PC-9 (cell line): ENCODE measurements at regions not wholly inside any gene's neighbourhood (a gene's known extent, or its start where the extent isn't known, plus 50 kb on each side); places are given as distances from the start of the nearest gene placed in this dataset.

ENCODE experiments used
- BruUV-seq: library from RNA; stranded (reverse); fragments of 400-500 nt; replicated peaks from 2 replicates; lab custom pipeline; 2021; lab: Mats Ljungman, UMichigan
- CTCF ChIA-PET: fragments of 300-600 bp; sonication (Branson Sonifier 250); formaldehyde crosslinking; loops from one replicate; lab custom pipeline; 2022; ENCODE audit warnings: antibody characterized with exemption; lab: Charles Lee
- POLR2A ChIA-PET: fragments of 300-600 bp; sonication (Branson Sonifier 250); formaldehyde crosslinking; loops from one replicate; lab custom pipeline; 2022; ENCODE audit warnings: antibody characterized with exemption; ENCODE audit not compliant: unreplicated experiment; lab: Charles Lee
- DNase-seq, 2 experiments: peaks; one replicate each; pipeline versions ENCODE4 v3.0.0 to v3.0.0-alpha.2; 2015 to 2022; ENCODE audit warnings: mixed read lengths in 1 of 2
- H2AFZ ChIP-seq: fragments of 200-600 bp; sonication (generic); 2 replicates; pipeline ENCODE4 v1.8.1; 2017; ENCODE audit warnings: antibody characterized with exemption
- H3F3A ChIP-seq: fragments of 200-600 bp; sonication (generic); 2 replicates; pipeline ENCODE4 v1.8.1; 2017; ENCODE audit warnings: antibody characterized with exemption, mild to moderate bottlenecking, low read depth; ENCODE audit not compliant: insufficient read depth
- H3K27ac ChIP-seq: fragments of 200-600 bp; sonication (generic); 2 replicates; pipeline ENCODE4 v1.6.1; 2016; ENCODE audit warnings: mixed run types
- H3K27me3 ChIP-seq: fragments of 200-600 bp; sonication (generic); 2 replicates; pipeline ENCODE4 v1.6.1; 2016; ENCODE audit warnings: low read depth, mixed run types; ENCODE audit not compliant: insufficient read depth
- H3K36me3 ChIP-seq: fragments of 200-600 bp; sonication (generic); 2 replicates; pipeline ENCODE4 v1.6.1; 2016; ENCODE audit warnings: low read depth, mixed run types
- H3K4me1 ChIP-seq: fragments of 200-600 bp; sonication (generic); replicated peaks from 2 replicates; pipeline ENCODE4 v1.6.1; 2016; ENCODE audit warnings: mixed run types; ENCODE audit not compliant: insufficient read depth
- H3K4me2 ChIP-seq: fragments of 200-600 bp; sonication (generic); 2 replicates; pipeline ENCODE4 v1.6.1; 2017; ENCODE audit warnings: mixed run types
- H3K4me3 ChIP-seq: fragments of 200-600 bp; sonication (generic); 2 replicates; pipeline ENCODE4 v1.6.1; 2016; ENCODE audit warnings: mixed run types
- H3K79me2 ChIP-seq: fragments of 200-600 bp; sonication (generic); 2 replicates; pipeline ENCODE4 v1.6.1; 2017; ENCODE audit warnings: low read depth, mixed run types
- H3K9me2 ChIP-seq: fragments of 200-600 bp; sonication (generic); 2 replicates; pipeline ENCODE4 v1.8.1; 2017; ENCODE audit warnings: mild to moderate bottlenecking; ENCODE audit not compliant: insufficient read depth
- H3K9me3 ChIP-seq: fragments of 200-600 bp; sonication (generic); 2 replicates; pipeline ENCODE4 v1.8.1; 2016; ENCODE audit warnings: low read depth; ENCODE audit not compliant: insufficient read depth
- H4K20me1 ChIP-seq: fragments of 200-600 bp; sonication (generic); 2 replicates; pipeline ENCODE4 v1.8.1; 2017; ENCODE audit not compliant: insufficient read depth
- EZH2 ChIP-seq: fragments of 200-600 bp; sonication (generic); IDR thresholded peaks from 2 replicates; pipeline ENCODE4 v1.8.0; 2017; ENCODE audit warnings: antibody characterized with exemption, low read depth
- intact Hi-C: fragments of 100-400 bp; cut with micrococcal nuclease; formaldehyde crosslinking; loops from one replicate; pipeline ENCODE4 v1.10.0; 2022; ENCODE audit not compliant: unreplicated experiment
- TF ChIP-seq, protein P1 (sequence below): fragments of 200-600 bp; sonication (generic); conservative IDR thresholded peaks from 2 replicates; pipeline ENCODE4 v1.6.1; 2017; ENCODE audit warnings: mixed run types, antibody characterized with exemption, mild to moderate bottlenecking, moderate library complexity

DNA sequence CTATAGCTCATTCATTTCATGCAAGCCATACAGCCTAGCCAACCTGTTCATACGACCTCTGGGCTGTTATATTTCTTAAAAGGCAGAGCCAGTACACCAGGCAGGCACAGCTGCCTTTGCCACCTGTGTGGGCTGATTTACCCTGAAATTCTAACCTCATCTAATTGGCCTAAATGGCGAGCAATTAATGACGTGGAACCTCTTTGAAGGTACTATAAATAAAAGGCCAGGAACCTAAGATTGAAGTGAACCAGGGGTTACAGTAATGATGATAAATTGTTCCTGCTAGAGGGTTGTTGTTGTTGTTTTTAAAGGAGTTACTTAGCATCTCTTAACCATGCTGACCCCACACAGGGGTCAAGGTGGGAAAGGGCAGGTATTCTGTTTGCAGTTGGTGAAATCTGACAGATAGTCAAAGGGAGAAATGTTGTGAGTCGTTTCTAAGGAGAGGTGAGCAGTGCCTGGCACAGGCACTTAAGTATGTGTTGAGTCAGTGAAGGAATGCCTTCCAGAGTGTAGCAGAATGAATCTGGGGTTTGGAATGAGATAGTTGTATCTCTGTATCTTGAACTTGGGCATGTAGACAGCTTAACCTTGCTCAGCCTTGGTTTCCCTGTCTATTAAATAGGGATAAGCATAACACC is 213.5 kb upstream of the NAV2 start:
- no TSS peak for BruUV-seq

DNA sequence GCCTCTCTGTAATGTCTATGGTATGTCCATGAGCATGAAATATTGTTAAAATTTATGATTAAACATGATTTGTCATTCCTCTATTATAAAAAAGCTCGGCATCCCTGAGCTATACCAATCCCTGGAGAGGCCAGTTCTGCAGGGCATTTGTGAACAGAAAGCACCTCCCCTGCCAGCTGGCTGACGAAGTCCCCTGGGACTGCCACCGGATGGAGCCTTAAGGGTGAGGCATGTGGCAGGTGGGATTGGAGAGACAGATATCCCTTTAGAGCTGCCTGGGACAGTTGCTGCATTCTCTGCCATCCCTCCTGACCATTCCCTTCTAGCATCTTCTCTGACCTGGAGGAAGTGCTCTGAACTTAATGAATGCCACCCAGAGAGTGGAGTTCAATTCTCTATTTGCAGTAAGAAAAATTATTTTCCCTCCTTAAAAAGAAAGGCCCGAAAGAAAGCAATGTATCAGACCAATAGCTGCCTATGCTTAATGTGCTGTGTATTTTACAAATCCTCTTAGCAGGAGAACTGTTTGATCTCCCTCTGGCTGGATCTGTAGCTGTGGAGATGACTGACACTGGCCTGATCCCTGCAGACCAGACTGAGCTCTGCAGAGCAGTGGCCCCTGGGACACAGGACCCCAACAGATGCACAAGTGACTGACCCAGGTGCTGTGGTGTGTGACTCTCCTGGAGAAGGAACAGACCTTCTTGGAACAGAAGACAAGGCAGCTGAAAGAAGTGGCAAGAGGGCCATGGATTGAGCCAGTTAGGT is 219.0 kb upstream of the NAV2 start:
- H3K27me3 ChIP-seq: no peaks in the 10 kb centered on the region
- POLR2A ChIA-PET: no interaction called here

More for the DNA sequence above, 213.5 kb upstream of the NAV2 start:
- intact Hi-C loops: no loop called here
- H3K27ac ChIP-seq: no peak overlapping the region
- ChIA-PET CTCF (no interaction called here), POLR2A (no interaction called here)
- no peak overlapping the region for H2AFZ ChIP-seq
- no peaks in the 10 kb centered on the region for H3K9me3 ChIP-seq
- H3K79me2 ChIP-seq: no peaks in the 10 kb centered on the region
- DNase-seq: peak; percentile 4 to 67
- no peaks in the 10 kb centered on the region; the same call in 1 of the 2 replicates for H4K20me1 ChIP-seq
- no peaks in the 10 kb centered on the region for H3K9me2 ChIP-seq
- H3K4me1 ChIP-seq: peaks cover 8% of the 10 kb centered on the region; the same call in 1 of the 2 replicates
- H3K27me3 ChIP-seq: no peaks in the 10 kb centered on the region
- H3F3A ChIP-seq: no peaks in the 10 kb centered on the region
- TF ChIP-seq, protein P1, sequence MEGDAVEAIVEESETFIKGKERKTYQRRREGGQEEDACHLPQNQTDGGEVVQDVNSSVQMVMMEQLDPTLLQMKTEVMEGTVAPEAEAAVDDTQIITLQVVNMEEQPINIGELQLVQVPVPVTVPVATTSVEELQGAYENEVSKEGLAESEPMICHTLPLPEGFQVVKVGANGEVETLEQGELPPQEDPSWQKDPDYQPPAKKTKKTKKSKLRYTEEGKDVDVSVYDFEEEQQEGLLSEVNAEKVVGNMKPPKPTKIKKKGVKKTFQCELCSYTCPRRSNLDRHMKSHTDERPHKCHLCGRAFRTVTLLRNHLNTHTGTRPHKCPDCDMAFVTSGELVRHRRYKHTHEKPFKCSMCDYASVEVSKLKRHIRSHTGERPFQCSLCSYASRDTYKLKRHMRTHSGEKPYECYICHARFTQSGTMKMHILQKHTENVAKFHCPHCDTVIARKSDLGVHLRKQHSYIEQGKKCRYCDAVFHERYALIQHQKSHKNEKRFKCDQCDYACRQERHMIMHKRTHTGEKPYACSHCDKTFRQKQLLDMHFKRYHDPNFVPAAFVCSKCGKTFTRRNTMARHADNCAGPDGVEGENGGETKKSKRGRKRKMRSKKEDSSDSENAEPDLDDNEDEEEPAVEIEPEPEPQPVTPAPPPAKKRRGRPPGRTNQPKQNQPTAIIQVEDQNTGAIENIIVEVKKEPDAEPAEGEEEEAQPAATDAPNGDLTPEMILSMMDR: no peak
- TF ChIP-seq EZH2: no peak
- no peak overlapping the region for H3K4me2 ChIP-seq
- no peaks in the 10 kb centered on the region for H3K36me3 ChIP-seq
- no peak overlapping the region for H3K4me3 ChIP-seq

DNA sequence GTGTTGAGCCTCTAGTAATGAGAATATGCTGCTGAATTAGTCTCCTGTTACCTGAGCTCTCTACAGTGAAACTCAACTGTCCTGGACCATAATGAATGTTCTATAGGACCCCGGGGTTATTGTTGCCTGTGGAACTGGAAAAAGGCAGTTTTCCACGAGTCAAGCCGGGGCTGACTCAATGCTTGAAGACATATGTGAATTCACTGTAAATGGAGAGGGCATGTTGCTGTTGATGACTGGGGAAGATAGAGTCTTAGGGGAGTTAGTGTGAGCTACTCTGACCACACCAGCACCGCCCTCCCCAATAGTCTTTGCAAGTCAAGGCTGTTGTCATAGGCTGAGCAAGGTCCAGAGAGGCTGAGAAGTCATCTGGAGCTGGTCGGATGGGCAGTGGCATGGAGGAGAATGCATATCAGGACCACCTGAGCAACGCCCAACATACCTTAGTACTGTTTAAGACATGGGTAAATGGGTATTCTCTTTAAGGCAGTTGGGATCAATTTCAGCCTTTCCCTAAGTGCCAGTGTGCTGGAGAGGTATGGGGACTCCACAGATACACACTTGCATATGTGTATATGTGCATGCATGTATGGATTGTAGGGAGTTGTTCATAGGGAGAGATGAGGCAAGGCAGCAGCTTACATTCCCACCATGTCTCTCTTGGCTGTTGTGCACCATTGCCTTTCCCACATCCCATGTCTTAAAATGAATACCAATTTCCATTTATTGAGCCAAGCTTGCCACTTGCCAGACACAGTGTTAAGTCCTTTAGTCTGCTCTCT is 230.1 kb upstream of the NAV2 start:
- Histone ChIP-seq H3K79me2 (no peaks in the 10 kb centered on the region), H3K4me2 (no peak overlapping the region), H3K4me1 (no peaks in the 10 kb centered on the region), H3K4me3 (no peak overlapping the region), H4K20me1 (no peaks in the 10 kb centered on the region), H3F3A (no peaks in the 10 kb centered on the region), H2AFZ (no peak overlapping the region), H3K27ac (no peak overlapping the region), H3K36me3 (no peaks in the 10 kb centered on the region), H3K9me2 (no peaks in the 10 kb centered on the region), H3K9me3 (no peaks in the 10 kb centered on the region), H3K27me3 (no peaks in the 10 kb centered on the region)
- CTCF ChIA-PET: no interaction called here
- POLR2A ChIA-PET: no interaction called here
- intact Hi-C loops: no loop called here
- DNase-seq: no peak
- no peak for TF ChIP-seq EZH2
- TF ChIP-seq, protein P1: no peak
- no TSS peak for BruUV-seq

More for the DNA sequence above, 219.0 kb upstream of the NAV2 start:
- H3K4me2 ChIP-seq: no peak overlapping the region
- no peaks in the 10 kb centered on the region; the same call in 1 of the 2 replicates for H4K20me1 ChIP-seq
- H3K36me3 ChIP-seq: no peaks in the 10 kb centered on the region
- H3K27ac ChIP-seq: no peak overlapping the region
- no peaks in the 10 kb centered on the region for H3K4me1 ChIP-seq
- no peaks in the 10 kb centered on the region for H3K9me3 ChIP-seq
- H3K9me2 ChIP-seq: no peaks in the 10 kb centered on the region
- no peak overlapping the region for H3K4me3 ChIP-seq
- no peak for DNase-seq
- CTCF ChIA-PET: no interaction called here
- H3F3A ChIP-seq: no peaks in the 10 kb centered on the region
- intact Hi-C loops: no loop called here
- no peak overlapping the region for H2AFZ ChIP-seq
- no TSS peak for BruUV-seq
- no peaks in the 10 kb centered on the region for H3K79me2 ChIP-seq
- TF ChIP-seq, protein P1: no peak
- no peak for TF ChIP-seq EZH2
